ENCODE measurements at regions not wholly inside any gene's neighbourhood (a gene's known extent, or its start where the extent isn't known, plus 50 kb on each side); places are given as distances from the start of the nearest gene placed in this dataset.
"Not testable (repeated sequence)": the region's sequence is repeated elsewhere in the genome, so short reads cannot be mapped to it uniquely, and the experiment has no call there.

GRCh38 chr4:179017581-179017980 is 1575.3 kb upstream of the AGA start:
- Histone ChIP-seq H3K4me3 (ENCODE audit: low read depth, low read length) (no peak overlapping the region), H3K27me3 (ENCODE audit: control insufficient read depth, insufficient read depth, low read length) (no peaks in the 10 kb centered on the region), H3K4me1 (ENCODE audit: control insufficient read depth, insufficient read depth, low read length) (peaks cover 1% of the 10 kb centered on the region; the same call in 1 of the 2 replicates)

DNA sequence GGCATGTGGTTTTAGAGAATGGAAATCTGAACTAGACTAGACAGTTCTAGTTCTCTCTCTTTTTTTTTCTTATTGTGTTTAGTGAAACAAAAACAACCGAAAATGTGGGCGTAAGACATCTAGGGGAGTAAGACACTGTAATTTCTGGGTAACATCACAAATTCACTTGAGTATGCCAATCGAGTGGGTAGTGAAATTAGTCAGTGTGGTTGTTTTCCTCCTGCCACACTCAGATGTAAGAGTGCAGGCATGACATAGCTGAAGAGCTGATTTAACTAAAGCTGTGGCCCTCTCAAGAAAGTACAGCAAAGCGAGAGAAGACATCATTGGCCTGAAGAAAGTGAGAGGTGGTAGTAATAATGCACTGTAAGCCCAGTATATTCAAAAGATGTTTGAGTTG is 1585.3 kb upstream of the AGA start:
- H3K4me3 ChIP-seq (ENCODE audit: low read depth, low read length) = no peak overlapping the region
- peaks cover 3% of the 10 kb centered on the region; the same call in 1 of the 2 replicates for H3K9me3 ChIP-seq (ENCODE audit: control insufficient read depth, insufficient read depth, low read length)
- no peak overlapping the region for H3K27ac ChIP-seq (ENCODE audit: low read depth, low read length)
- no peaks in the 10 kb centered on the region for H3K36me3 ChIP-seq (ENCODE audit: control insufficient read depth, insufficient read depth, low read length)
- H3K27me3 ChIP-seq (ENCODE audit: control insufficient read depth, insufficient read depth, low read length) = no peaks in the 10 kb centered on the region
- no peak overlapping the region for H3K9ac ChIP-seq (ENCODE audit: low read depth, low read length)
- H3K4me1 ChIP-seq (ENCODE audit: control insufficient read depth, insufficient read depth, low read length) = no peaks in the 10 kb centered on the region

More at GRCh38 chr4:179017581-179017980, 1575.3 kb upstream of the AGA start:
- Histone ChIP-seq H3K36me3 (ENCODE audit: control insufficient read depth, insufficient read depth, low read length) (no peaks in the 10 kb centered on the region), H3K27ac (ENCODE audit: low read depth, low read length) (no peak overlapping the region), H3K9ac (ENCODE audit: low read depth, low read length) (no peak overlapping the region), H3K9me3 (ENCODE audit: control insufficient read depth, insufficient read depth, low read length) (no peaks in the 10 kb centered on the region)

- H3K4me1 ChIP-seq (ENCODE audit: control insufficient read depth, insufficient read depth, low read length) = no peaks in the 10 kb centered on the region
- no peaks in the 10 kb centered on the region for H3K27me3 ChIP-seq (ENCODE audit: control insufficient read depth, insufficient read depth, low read length)
- no peak overlapping the region for H3K4me3 ChIP-seq (ENCODE audit: low read depth, low read length)
- H3K36me3 ChIP-seq (ENCODE audit: control insufficient read depth, insufficient read depth, low read length) = no peaks in the 10 kb centered on the region
- H3K27ac ChIP-seq (ENCODE audit: low read depth, low read length) = no peak overlapping the region
- H3K9ac ChIP-seq (ENCODE audit: low read depth, low read length) = no peak overlapping the region
- H3K9me3 ChIP-seq (ENCODE audit: control insufficient read depth, insufficient read depth, low read length) = peaks cover 3% of the 10 kb centered on the region; the same call in 1 of the 2 replicates
Observed at GRCh38 chr4:179028321-179028720, 1586.1 kb upstream of the AGA start.

- Histone ChIP-seq H3K27me3 (ENCODE audit: control insufficient read depth, insufficient read depth, low read length) (no peaks in the 10 kb centered on the region), H3K4me1 (ENCODE audit: control insufficient read depth, insufficient read depth, low read length) (no peaks in the 10 kb centered on the region), H3K9me3 (ENCODE audit: control insufficient read depth, insufficient read depth, low read length) (peaks cover 3% of the 10 kb centered on the region; the same call in 1 of the 2 replicates), H3K4me3 (ENCODE audit: low read depth, low read length) (no peak overlapping the region), H3K9ac (ENCODE audit: low read depth, low read length) (no peak overlapping the region), H3K27ac (ENCODE audit: low read depth, low read length) (no peak overlapping the region), H3K36me3 (ENCODE audit: control insufficient read depth, insufficient read depth, low read length) (no peaks in the 10 kb centered on the region)
Observed at GRCh38 chr4:179029683-179030082, 1587.4 kb upstream of the AGA start.

- H3K27ac ChIP-seq (ENCODE audit: low read depth, low read length) = no peak overlapping the region
- no peaks in the 10 kb centered on the region for H3K9me3 ChIP-seq (ENCODE audit: control insufficient read depth, insufficient read depth, low read length)
- H3K27me3 ChIP-seq (ENCODE audit: control insufficient read depth, insufficient read depth, low read length) = no peaks in the 10 kb centered on the region
- no peaks in the 10 kb centered on the region for H3K36me3 ChIP-seq (ENCODE audit: control insufficient read depth, insufficient read depth, low read length)
- no peak overlapping the region for H3K4me3 ChIP-seq (ENCODE audit: low read depth, low read length)
- H3K9ac ChIP-seq (ENCODE audit: low read depth, low read length) = no peak overlapping the region
- 0 out of 2 replicates have a peak, but pooled peaks cover 3% of the 10 kb centered on the region for H3K4me1 ChIP-seq (ENCODE audit: control insufficient read depth, insufficient read depth, low read length)
Observed at GRCh38 chr4:179040259-179040658, 1598.0 kb upstream of the AGA start.

- Histone ChIP-seq H3K27me3 (ENCODE audit: control insufficient read depth, insufficient read depth, low read length) (no peaks in the 10 kb centered on the region), H3K9me3 (ENCODE audit: control insufficient read depth, insufficient read depth, low read length) (no peaks in the 10 kb centered on the region), H3K36me3 (ENCODE audit: control insufficient read depth, insufficient read depth, low read length) (no peaks in the 10 kb centered on the region), H3K9ac (ENCODE audit: low read depth, low read length) (no peak overlapping the region), H3K27ac (ENCODE audit: low read depth, low read length) (no peak overlapping the region), H3K4me1 (ENCODE audit: control insufficient read depth, insufficient read depth, low read length) (no peaks in the 10 kb centered on the region), H3K4me3 (ENCODE audit: low read depth, low read length) (no peak overlapping the region)
Observed at GRCh38 chr4:179048839-179049453, 1606.7 kb upstream of the AGA start.

- no peaks in the 10 kb centered on the region for H3K4me1 ChIP-seq (ENCODE audit: control insufficient read depth, insufficient read depth, low read length)
- H3K27me3 ChIP-seq (ENCODE audit: control insufficient read depth, insufficient read depth, low read length) = no peaks in the 10 kb centered on the region
- no peak overlapping the region for H3K9ac ChIP-seq (ENCODE audit: low read depth, low read length)
- no peak overlapping the region for H3K4me3 ChIP-seq (ENCODE audit: low read depth, low read length)
- H3K9me3 ChIP-seq (ENCODE audit: control insufficient read depth, insufficient read depth, low read length) = no peaks in the 10 kb centered on the region
- no peak overlapping the region for H3K27ac ChIP-seq (ENCODE audit: low read depth, low read length)
- H3K36me3 ChIP-seq (ENCODE audit: control insufficient read depth, insufficient read depth, low read length) = no peaks in the 10 kb centered on the region
Observed at GRCh38 chr4:179051206-179051605, 1609.0 kb upstream of the AGA start.

- no peak overlapping the region for H3K27ac ChIP-seq (ENCODE audit: low read depth, low read length)
- no peaks in the 10 kb centered on the region for H3K27me3 ChIP-seq (ENCODE audit: control insufficient read depth, insufficient read depth, low read length)
- no peak overlapping the region for H3K9ac ChIP-seq (ENCODE audit: low read depth, low read length)
- no peaks in the 10 kb centered on the region for H3K9me3 ChIP-seq (ENCODE audit: control insufficient read depth, insufficient read depth, low read length)
- H3K4me1 ChIP-seq (ENCODE audit: control insufficient read depth, insufficient read depth, low read length) = no peaks in the 10 kb centered on the region
- H3K36me3 ChIP-seq (ENCODE audit: control insufficient read depth, insufficient read depth, low read length) = no peaks in the 10 kb centered on the region
- no peak overlapping the region for H3K4me3 ChIP-seq (ENCODE audit: low read depth, low read length)
Observed at GRCh38 chr4:179059396-179059795, 1617.2 kb upstream of the AGA start.

DNA sequence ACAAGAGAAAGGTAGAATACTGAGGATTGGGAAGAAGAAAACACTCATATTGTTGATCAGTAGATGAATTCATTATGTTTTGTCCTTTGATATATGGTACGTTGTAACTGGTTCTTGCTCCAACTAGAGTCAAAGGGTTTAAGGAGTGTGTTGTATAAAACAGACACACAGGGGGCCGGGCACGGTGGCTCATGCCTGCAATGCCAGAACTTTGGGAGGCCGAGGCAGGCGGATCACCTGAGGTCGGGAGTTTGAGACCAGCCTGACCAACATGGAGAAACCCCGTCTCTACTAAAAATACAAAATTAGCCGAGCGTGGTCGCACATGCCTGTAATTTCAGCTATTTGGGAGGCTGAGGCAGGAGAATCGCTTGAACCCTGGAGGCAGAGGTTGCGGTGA is 1624.0 kb upstream of the AGA start:
- not testable (repeated sequence) for H3K27me3 ChIP-seq (ENCODE audit: control insufficient read depth, insufficient read depth, low read length); H3K4me3 ChIP-seq (ENCODE audit: low read depth, low read length); H3K9me3 ChIP-seq (ENCODE audit: control insufficient read depth, insufficient read depth, low read length); H3K4me1 ChIP-seq (ENCODE audit: control insufficient read depth, insufficient read depth, low read length); H3K9ac ChIP-seq (ENCODE audit: low read depth, low read length); H3K27ac ChIP-seq (ENCODE audit: low read depth, low read length); H3K36me3 ChIP-seq (ENCODE audit: control insufficient read depth, insufficient read depth, low read length)

DNA sequence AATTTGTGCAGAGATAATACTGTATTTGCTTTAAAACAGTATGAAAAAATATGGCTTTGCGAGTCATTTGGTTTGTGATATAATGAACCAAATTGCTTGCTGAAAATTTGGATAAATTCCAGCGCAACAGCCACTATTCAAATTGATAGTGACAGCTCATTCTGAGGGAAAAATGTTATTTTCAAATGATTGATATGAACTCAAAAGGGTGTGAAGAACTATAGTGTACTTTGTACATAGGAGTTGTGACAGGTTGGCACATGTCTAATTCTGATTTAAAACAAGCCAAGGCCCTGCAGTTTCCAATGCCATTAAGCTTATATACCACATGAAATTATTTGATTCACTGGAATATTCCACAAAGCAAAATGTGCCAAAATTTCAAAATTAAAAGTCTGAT is 1628.9 kb upstream of the AGA start:
- no peaks in the 10 kb centered on the region for H3K4me1 ChIP-seq (ENCODE audit: control insufficient read depth, insufficient read depth, low read length)
- no peak overlapping the region for H3K9ac ChIP-seq (ENCODE audit: low read depth, low read length)
- H3K27ac ChIP-seq (ENCODE audit: low read depth, low read length) = no peak overlapping the region
- H3K4me3 ChIP-seq (ENCODE audit: low read depth, low read length) = no peak overlapping the region
- no peaks in the 10 kb centered on the region for H3K27me3 ChIP-seq (ENCODE audit: control insufficient read depth, insufficient read depth, low read length)
- no peaks in the 10 kb centered on the region for H3K9me3 ChIP-seq (ENCODE audit: control insufficient read depth, insufficient read depth, low read length)
- H3K36me3 ChIP-seq (ENCODE audit: control insufficient read depth, insufficient read depth, low read length) = no peaks in the 10 kb centered on the region

GRCh38 chr4:179076865-179077264 is 1634.6 kb upstream of the AGA start:
- no peak overlapping the region for H3K4me3 ChIP-seq (ENCODE audit: low read depth, low read length)
- H3K27ac ChIP-seq (ENCODE audit: low read depth, low read length) = no peak overlapping the region
- no peaks in the 10 kb centered on the region for H3K36me3 ChIP-seq (ENCODE audit: control insufficient read depth, insufficient read depth, low read length)
- no peak overlapping the region for H3K9ac ChIP-seq (ENCODE audit: low read depth, low read length)
- no peaks in the 10 kb centered on the region for H3K27me3 ChIP-seq (ENCODE audit: control insufficient read depth, insufficient read depth, low read length)
- H3K4me1 ChIP-seq (ENCODE audit: control insufficient read depth, insufficient read depth, low read length) = no peaks in the 10 kb centered on the region
- no peaks in the 10 kb centered on the region for H3K9me3 ChIP-seq (ENCODE audit: control insufficient read depth, insufficient read depth, low read length)
